HL-60 (cell line): ENCODE measurements at regions not wholly inside any gene's neighbourhood (a gene's known extent, or its start where the extent isn't known, plus 50 kb on each side); places are given as distances from the start of the nearest gene placed in this dataset.

ENCODE experiments used
- DNase-seq, 2 experiments: peaks; one replicate each; pipeline ENCODE4 v3.0.0-alpha.2; 2010 to 2020; ENCODE audit warnings: low read depth in 1 of 2, low spot score in 1 of 2
- H3K27ac ChIP-seq: fragments of 250-450 bp; sonication (Bioruptor Pico); replicated peaks from 2 replicates; pipeline ENCODE4 v1.5.1; 2020; ENCODE audit warnings: mild to moderate bottlenecking, moderate library complexity
- H3K27me3 ChIP-seq: fragments of 250-450 bp; sonication (Bioruptor Pico); 2 replicates; pipeline ENCODE4 v1.5.1; 2021; ENCODE audit warnings: mild to moderate bottlenecking, moderate library complexity; ENCODE audit not compliant: insufficient read depth, poor library complexity, severe bottlenecking
- H3K4me3 ChIP-seq: replicated peaks from 2 replicates; pipeline ENCODE4 v1.5.1; 2011; ENCODE audit warnings: mild to moderate bottlenecking, control low read depth, low read length; ENCODE audit not compliant: insufficient read depth
- GABPA ChIP-seq: IDR thresholded peaks from 2 replicates; pipeline ENCODE4 v1.6.1; 2012; ENCODE audit warnings: low read depth
- POLR2AphosphoS5 ChIP-seq: IDR thresholded peaks from 2 replicates; pipeline ENCODE4 v1.6.1; 2012; ENCODE audit warnings: low read depth
- REST ChIP-seq: IDR thresholded peaks from 2 replicates; pipeline ENCODE4 v1.6.1; 2012; ENCODE audit warnings: low read depth; ENCODE audit not compliant: insufficient replicate concordance
- SPI1 ChIP-seq: IDR thresholded peaks from 2 replicates; pipeline ENCODE4 v1.6.1; 2012; ENCODE audit warnings: low read depth, mild to moderate bottlenecking, borderline replicate concordance
- TF ChIP-seq, protein P1 (sequence below): IDR thresholded peaks from one replicate; pipeline ENCODE4 v1.5.1; 2011; ENCODE audit warnings: low read length, control low read depth, inconsistent platforms; ENCODE audit not compliant: insufficient read depth

- Histone ChIP-seq H3K27ac (no peak overlapping the region), H3K4me3 (no peak overlapping the region), H3K27me3 (no peaks in the 10 kb centered on the region)
- DNase-seq: no peak
- TF ChIP-seq SPI1 (no peak), REST (no peak), GABPA (no peak), POLR2AphosphoS5 (no peak)
- TF ChIP-seq, protein P1, sequence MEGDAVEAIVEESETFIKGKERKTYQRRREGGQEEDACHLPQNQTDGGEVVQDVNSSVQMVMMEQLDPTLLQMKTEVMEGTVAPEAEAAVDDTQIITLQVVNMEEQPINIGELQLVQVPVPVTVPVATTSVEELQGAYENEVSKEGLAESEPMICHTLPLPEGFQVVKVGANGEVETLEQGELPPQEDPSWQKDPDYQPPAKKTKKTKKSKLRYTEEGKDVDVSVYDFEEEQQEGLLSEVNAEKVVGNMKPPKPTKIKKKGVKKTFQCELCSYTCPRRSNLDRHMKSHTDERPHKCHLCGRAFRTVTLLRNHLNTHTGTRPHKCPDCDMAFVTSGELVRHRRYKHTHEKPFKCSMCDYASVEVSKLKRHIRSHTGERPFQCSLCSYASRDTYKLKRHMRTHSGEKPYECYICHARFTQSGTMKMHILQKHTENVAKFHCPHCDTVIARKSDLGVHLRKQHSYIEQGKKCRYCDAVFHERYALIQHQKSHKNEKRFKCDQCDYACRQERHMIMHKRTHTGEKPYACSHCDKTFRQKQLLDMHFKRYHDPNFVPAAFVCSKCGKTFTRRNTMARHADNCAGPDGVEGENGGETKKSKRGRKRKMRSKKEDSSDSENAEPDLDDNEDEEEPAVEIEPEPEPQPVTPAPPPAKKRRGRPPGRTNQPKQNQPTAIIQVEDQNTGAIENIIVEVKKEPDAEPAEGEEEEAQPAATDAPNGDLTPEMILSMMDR: no peak
Measured at GRCh38 chr15:79728867-79729266, 167.9 kb downstream of the MTHFS start.

- no peak overlapping the region for H3K27ac ChIP-seq
- TF ChIP-seq, protein P1: no peak
- TF ChIP-seq POLR2AphosphoS5 (no peak), SPI1 (no peak), REST (no peak), GABPA (no peak)
- peaks cover 2% of the 10 kb centered on the region for H3K27me3 ChIP-seq
- no peak for DNase-seq
- H3K4me3 ChIP-seq: no peak overlapping the region
Measured at GRCh38 chr15:79736435-79737000, 160.3 kb downstream of the MTHFS start.

DNA sequence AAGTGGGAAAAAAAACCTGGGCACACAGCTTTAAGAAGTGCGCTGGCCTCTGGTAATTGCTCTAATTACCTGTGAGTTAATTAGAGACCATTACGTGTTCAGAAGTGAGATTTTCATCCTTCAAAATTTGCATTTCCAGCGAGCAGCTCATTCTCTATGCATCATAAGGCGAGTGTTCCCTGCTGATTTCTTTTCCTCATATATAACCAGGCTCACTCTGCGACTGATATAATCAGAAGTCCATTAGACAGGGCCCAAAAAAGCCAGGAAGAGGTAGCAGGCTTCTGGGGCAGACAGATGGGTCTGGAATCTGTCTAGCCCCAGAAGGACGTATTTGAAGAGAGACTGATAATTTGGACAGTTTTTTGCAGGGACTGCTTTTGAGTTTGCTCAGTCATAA lies 158.7 kb downstream of the MTHFS start:
- Histone ChIP-seq H3K4me3 (no peak overlapping the region), H3K27ac (no peak overlapping the region), H3K27me3 (peaks cover 2% of the 10 kb centered on the region)
- TF ChIP-seq SPI1 (no peak), POLR2AphosphoS5 (no peak), GABPA (no peak), REST (no peak)
- TF ChIP-seq, protein P1: no peak
- no peak for DNase-seq
